Caco-2 (cell line): ENCODE measurements at regions not wholly inside any gene's neighbourhood (a gene's known extent, or its start where the extent isn't known, plus 50 kb on each side); places are given as distances from the start of the nearest gene placed in this dataset.

ENCODE experiments used
- BruUV-seq: library from RNA; stranded (reverse); fragments of 400-500 nt; replicated peaks from 2 replicates; lab custom pipeline; 2021; lab: Mats Ljungman, UMichigan
- CTCF ChIA-PET: fragments of 300-600 bp; sonication (Branson Sonifier 250); formaldehyde crosslinking; loops from one replicate; lab custom pipeline; 2022; ENCODE audit warnings: antibody characterized with exemption; lab: Charles Lee
- POLR2A ChIA-PET: fragments of 300-600 bp; sonication (Branson Sonifier 250); formaldehyde crosslinking; loops from one replicate; lab custom pipeline; 2022; ENCODE audit warnings: antibody characterized with exemption; lab: Charles Lee
- DNase-seq, 2 experiments: peaks; one replicate each; pipeline versions ENCODE4 v3.0.0 to v3.0.0-alpha.2; 2020 to 2022
- H3K27me3 ChIP-seq: replicated peaks from 2 replicates; pipeline ENCODE4 v1.6.0; 2011; ENCODE audit warnings: low read length; ENCODE audit not compliant: control insufficient read depth, insufficient read depth
- H3K36me3 ChIP-seq: 2 replicates; pipeline ENCODE4 v1.5.1; 2011; ENCODE audit warnings: low read length; ENCODE audit not compliant: control insufficient read depth, insufficient read depth
- H3K4me1 ChIP-seq: fragments of 250-450 bp; sonication (Bioruptor Pico); 2 replicates; pipeline ENCODE4 v1.5.1; 2020; ENCODE audit warnings: mild to moderate bottlenecking
- H3K4me3 ChIP-seq: 2 replicates; pipeline ENCODE4 v1.5.1; 2011; ENCODE audit warnings: low read depth, mild to moderate bottlenecking, control low read depth, low read length
- H3K9me3 ChIP-seq: fragments of 250-450 bp; sonication (Bioruptor Pico); 2 replicates; pipeline ENCODE4 v1.5.1; 2020; ENCODE audit warnings: mild to moderate bottlenecking, moderate library complexity
- H3K27ac Mint-ChIP-seq: one replicate; pipeline ENCODE4 v1.8.0; 2022; ENCODE audit warnings: mixed read lengths; ENCODE audit not compliant: unreplicated experiment
- H3K27me3 Mint-ChIP-seq: one replicate; pipeline ENCODE4 v1.8.0; 2022; ENCODE audit warnings: mixed read lengths; ENCODE audit not compliant: insufficient read depth, unreplicated experiment
- H3K36me3 Mint-ChIP-seq: one replicate; pipeline ENCODE4 v1.8.0; 2022; ENCODE audit warnings: mild to moderate bottlenecking, mixed read lengths; ENCODE audit not compliant: insufficient read depth, unreplicated experiment
- H3K4me1 Mint-ChIP-seq: one replicate; pipeline ENCODE4 v1.8.0; 2022; ENCODE audit warnings: low read depth, mixed read lengths; ENCODE audit not compliant: unreplicated experiment
- H3K4me3 Mint-ChIP-seq: one replicate; pipeline ENCODE4 v1.8.0; 2022; ENCODE audit warnings: mild to moderate bottlenecking, moderate library complexity, mixed read lengths; ENCODE audit not compliant: unreplicated experiment
- H3K9me3 Mint-ChIP-seq: one replicate; pipeline ENCODE4 v1.8.0; 2022; ENCODE audit warnings: mixed read lengths; ENCODE audit not compliant: unreplicated experiment
- CTCF ChIP-seq, 2 experiments: fragments of 200-600 bp in 1 of 2; IDR thresholded peaks; 1 replicate in 1 of 2; 2 replicates in 1 of 2; pipeline versions ENCODE4 v1.5.1 to v1.8.0; 2011 to 2022; ENCODE audit warnings: antibody characterized with exemption in 1 of 2, control low read depth in 1 of 2, inconsistent platforms in 1 of 2, low read depth in 1 of 2, low read length in 1 of 2, mild to moderate bottlenecking in 1 of 2, moderate library complexity in 1 of 2; ENCODE audit not compliant: insufficient read depth in 1 of 2, severe bottlenecking in 1 of 2, unreplicated experiment in 1 of 2
- intact Hi-C: fragments of 100-400 bp; cut with micrococcal nuclease; formaldehyde crosslinking; loops from one replicate; pipeline ENCODE4 v1.10.0; 2022; ENCODE audit not compliant: unreplicated experiment

GRCh38 chr6:120137492-120137891, 787.9 kb upstream of the MAN1A1 start:
- Histone ChIP-seq H3K36me3 (no peaks in the 10 kb centered on the region), H3K4me3 (no peak overlapping the region), H3K9me3 (no peaks in the 10 kb centered on the region), H3K27me3 (no peaks in the 10 kb centered on the region), H3K4me1 (no peaks in the 10 kb centered on the region)
- Mint-ChIP-seq H3K4me3 (no peak overlapping the region), H3K36me3 (no peaks in the 10 kb centered on the region), H3K27me3 (no peaks in the 10 kb centered on the region), H3K4me1 (no peaks in the 10 kb centered on the region), H3K27ac (no peak overlapping the region), H3K9me3 (no peaks in the 10 kb centered on the region)
- intact Hi-C loops: no loop called here
- BruUV-seq: no TSS peak
- CTCF ChIA-PET: no interaction called here
- no peak for DNase-seq
- TF ChIP-seq CTCF (IDR thresholded peaks at IDR 0.05; ENCODE audit: insufficient read depth in 1 of 2, low read depth in 1 of 2, low read length in 1 of 2, severe bottlenecking in 1 of 2, unreplicated experiment in 1 of 2): no peak
- POLR2A ChIA-PET: no interaction called here

GRCh38 chr6:120129228-120129627, 779.7 kb upstream of the MAN1A1 start:
- Histone ChIP-seq H3K4me3 (no peak overlapping the region), H3K9me3 (no peaks in the 10 kb centered on the region), H3K4me1 (no peaks in the 10 kb centered on the region), H3K36me3 (no peaks in the 10 kb centered on the region), H3K27me3 (no peaks in the 10 kb centered on the region)
- Mint-ChIP-seq H3K4me1 (no peaks in the 10 kb centered on the region), H3K9me3 (no peaks in the 10 kb centered on the region), H3K4me3 (no peak overlapping the region), H3K27me3 (no peaks in the 10 kb centered on the region), H3K36me3 (no peaks in the 10 kb centered on the region), H3K27ac (no peak overlapping the region)
- no peak for TF ChIP-seq CTCF (IDR thresholded peaks at IDR 0.05; ENCODE audit: insufficient read depth in 1 of 2, low read depth in 1 of 2, low read length in 1 of 2, severe bottlenecking in 1 of 2, unreplicated experiment in 1 of 2)
- no peak for DNase-seq
- intact Hi-C loops: no loop called here
- ChIA-PET POLR2A (no interaction called here), CTCF (no interaction called here)
- BruUV-seq: no TSS peak

- intact Hi-C loops: no loop called here
- no peak overlapping the region for H3K27ac Mint-ChIP-seq
- Histone ChIP-seq H3K36me3 (no peaks in the 10 kb centered on the region), H3K4me3 (no peak overlapping the region), H3K9me3 (no peaks in the 10 kb centered on the region), H3K27me3 (no peaks in the 10 kb centered on the region), H3K4me1 (no peaks in the 10 kb centered on the region)
- BruUV-seq: no TSS peak
- H3K36me3 Mint-ChIP-seq: no peaks in the 10 kb centered on the region
- ChIA-PET CTCF (no interaction called here), POLR2A (no interaction called here)
- H3K4me3 Mint-ChIP-seq: no peak overlapping the region
- TF ChIP-seq CTCF (IDR thresholded peaks at IDR 0.05; ENCODE audit: insufficient read depth in 1 of 2, low read depth in 1 of 2, low read length in 1 of 2, severe bottlenecking in 1 of 2, unreplicated experiment in 1 of 2): no peak
- no peak for DNase-seq
- H3K4me1 Mint-ChIP-seq: no peaks in the 10 kb centered on the region
- no peaks in the 10 kb centered on the region for H3K27me3 Mint-ChIP-seq
- H3K9me3 Mint-ChIP-seq: no peaks in the 10 kb centered on the region
Observed at GRCh38 chr6:120122401-120122800, 772.8 kb upstream of the MAN1A1 start.
